Uterus (tissue), 3 donors: ENCODE measurements at regions not wholly inside any gene's neighbourhood (a gene's known extent, or its start where the extent isn't known, plus 50 kb on each side); places are given as distances from the start of the nearest gene placed in this dataset.

Source experiments
- DNase-seq, 2 donors: peaks; one replicate each; pipeline ENCODE4 v3.0.0-alpha.2; 2019 to 2020
- H3K27ac ChIP-seq, 2 donors: fragments of 200-600 bp; sonication (generic); 1 replicate in 1 of 2; 2 replicates in 1 of 2; pipeline ENCODE4 v1.5.1; 2016 to 2018
- H3K27me3 ChIP-seq, 2 donors: fragments of 200-600 bp; sonication (generic); one replicate each; pipeline ENCODE4 v1.5.1; 2018 to 2019; ENCODE audit warnings: control low read depth in 1 of 2
- H3K36me3 ChIP-seq, 2 donors: fragments of 200-600 bp; sonication (generic); one replicate each; pipeline ENCODE4 v1.5.1; 2019; ENCODE audit warnings: control low read depth in 1 of 2
- H3K4me1 ChIP-seq, 2 donors: fragments of 200-600 bp; sonication (generic); one replicate each; pipeline ENCODE4 v1.5.1; 2018 to 2019; ENCODE audit warnings: control low read depth in 1 of 2
- H3K4me3 ChIP-seq, 2 donors: fragments of 200-600 bp; sonication (generic); 1 replicate in 1 of 2; 2 replicates in 1 of 2; pipeline ENCODE4 v1.5.1; 2018 to 2019; ENCODE audit warnings: mild to moderate bottlenecking in 1 of 2
- H3K9me3 ChIP-seq, 2 donors: fragments of 200-600 bp; sonication (generic); one replicate each; pipeline ENCODE4 v1.5.1; 2019; ENCODE audit warnings: control low read depth in 1 of 2
- POLR2A ChIP-seq, 2 donors: fragments of 450-650 bp; IDR thresholded peaks; one replicate each; pipeline ENCODE4 v1.6.1; 2016; ENCODE audit warnings: antibody characterized with exemption in 2 of 2, mild to moderate bottlenecking in 1 of 2, moderate library complexity in 1 of 2
- intact Hi-C: fragments of 100-400 bp; cut with DNase I; formaldehyde crosslinking; loops from one replicate; pipeline ENCODE4 v1.15.1; 2023; ENCODE audit warnings: low total_unique reads
- TF ChIP-seq, protein P1 (sequence below), 4 experiments: fragments of 200-600 bp in 2 of 4; fragments of 450-650 bp in 2 of 4; sonication (generic) in 2 of 4; IDR thresholded peaks; one replicate each; pipeline ENCODE4 v1.5.1; 2016 to 2019; ENCODE audit warnings: antibody characterized with exemption in 4 of 4, mild to moderate bottlenecking in 2 of 4, moderate library complexity in 1 of 4
- donor health status: DM: yes; HTN: yes; CAD: no.

DNA sequence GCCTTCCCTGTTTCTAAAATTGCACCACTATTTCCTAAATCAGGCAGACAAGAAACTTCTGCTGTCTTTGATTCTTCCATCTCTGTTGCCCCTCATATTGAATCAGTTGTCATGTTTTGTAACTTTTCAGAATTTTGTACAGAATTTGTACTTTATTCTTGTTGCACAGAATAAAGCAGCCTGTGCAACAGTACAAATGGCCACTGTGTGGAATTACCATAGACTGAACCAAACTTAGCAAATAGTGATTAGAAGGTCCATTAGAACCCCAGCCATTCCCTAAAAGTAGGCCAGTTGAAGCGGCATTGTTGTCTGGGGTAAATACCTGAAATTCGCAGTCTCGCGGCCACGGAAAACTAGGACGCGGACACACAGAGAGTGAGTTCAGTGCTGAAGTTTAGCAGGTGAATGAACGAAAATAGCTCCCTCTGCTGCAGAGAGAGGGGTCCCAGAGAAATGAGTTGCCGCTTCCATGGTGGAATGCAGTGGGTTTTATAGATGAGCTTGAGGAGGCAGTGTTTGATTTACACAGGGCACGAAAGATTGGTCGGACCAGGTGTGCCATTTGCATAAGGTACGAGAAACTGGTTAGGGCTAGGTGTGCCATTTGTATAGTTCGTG lies 71.8 kb downstream of the C4orf33 start:
- Histone ChIP-seq H3K36me3 (no peaks in the 10 kb centered on the region), H3K27me3 (no peaks in the 10 kb centered on the region), H3K4me1 (no peaks in the 10 kb centered on the region), H3K27ac (no peak overlapping the region), H3K4me3 (no peak overlapping the region), H3K9me3 (no peaks in the 10 kb centered on the region)
- no peak for TF ChIP-seq POLR2A (IDR thresholded peaks at IDR 0.05)
- TF ChIP-seq, protein P1, sequence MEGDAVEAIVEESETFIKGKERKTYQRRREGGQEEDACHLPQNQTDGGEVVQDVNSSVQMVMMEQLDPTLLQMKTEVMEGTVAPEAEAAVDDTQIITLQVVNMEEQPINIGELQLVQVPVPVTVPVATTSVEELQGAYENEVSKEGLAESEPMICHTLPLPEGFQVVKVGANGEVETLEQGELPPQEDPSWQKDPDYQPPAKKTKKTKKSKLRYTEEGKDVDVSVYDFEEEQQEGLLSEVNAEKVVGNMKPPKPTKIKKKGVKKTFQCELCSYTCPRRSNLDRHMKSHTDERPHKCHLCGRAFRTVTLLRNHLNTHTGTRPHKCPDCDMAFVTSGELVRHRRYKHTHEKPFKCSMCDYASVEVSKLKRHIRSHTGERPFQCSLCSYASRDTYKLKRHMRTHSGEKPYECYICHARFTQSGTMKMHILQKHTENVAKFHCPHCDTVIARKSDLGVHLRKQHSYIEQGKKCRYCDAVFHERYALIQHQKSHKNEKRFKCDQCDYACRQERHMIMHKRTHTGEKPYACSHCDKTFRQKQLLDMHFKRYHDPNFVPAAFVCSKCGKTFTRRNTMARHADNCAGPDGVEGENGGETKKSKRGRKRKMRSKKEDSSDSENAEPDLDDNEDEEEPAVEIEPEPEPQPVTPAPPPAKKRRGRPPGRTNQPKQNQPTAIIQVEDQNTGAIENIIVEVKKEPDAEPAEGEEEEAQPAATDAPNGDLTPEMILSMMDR (IDR thresholded peaks at IDR 0.05) = no peak
- intact Hi-C loops = no loop called here
- no peak for DNase-seq

DNA sequence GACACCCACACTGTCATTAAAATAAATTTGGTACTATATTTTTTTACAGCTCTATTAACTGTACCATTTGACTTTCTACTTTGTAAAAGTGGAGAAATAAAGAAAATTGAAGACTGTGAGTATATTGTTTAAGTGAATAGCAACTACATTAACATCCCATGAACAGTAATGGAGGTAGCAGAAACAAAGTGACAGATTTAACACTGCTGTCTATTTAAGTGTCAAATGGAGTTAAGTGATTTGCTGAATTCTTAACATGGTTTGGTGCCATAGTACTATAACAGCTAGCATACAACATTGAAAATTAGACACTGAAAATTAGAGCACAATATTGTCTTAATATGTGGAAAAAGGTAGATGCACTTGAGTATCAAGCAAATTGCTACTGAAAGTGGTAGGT lies 76.2 kb downstream of the C4orf33 start:
- no peak for TF ChIP-seq POLR2A (IDR thresholded peaks at IDR 0.05)
- TF ChIP-seq, protein P1 (IDR thresholded peaks at IDR 0.05) = no peak
- no peaks in the 10 kb centered on the region for H3K27me3 ChIP-seq
- no peaks in the 10 kb centered on the region for H3K4me1 ChIP-seq
- intact Hi-C loops = no loop called here
- no peaks in the 10 kb centered on the region for H3K36me3 ChIP-seq
- DNase-seq = no peak
- H3K27ac ChIP-seq = no peak overlapping the region
- H3K4me3 ChIP-seq = no peak overlapping the region
- no peaks in the 10 kb centered on the region for H3K9me3 ChIP-seq

DNA sequence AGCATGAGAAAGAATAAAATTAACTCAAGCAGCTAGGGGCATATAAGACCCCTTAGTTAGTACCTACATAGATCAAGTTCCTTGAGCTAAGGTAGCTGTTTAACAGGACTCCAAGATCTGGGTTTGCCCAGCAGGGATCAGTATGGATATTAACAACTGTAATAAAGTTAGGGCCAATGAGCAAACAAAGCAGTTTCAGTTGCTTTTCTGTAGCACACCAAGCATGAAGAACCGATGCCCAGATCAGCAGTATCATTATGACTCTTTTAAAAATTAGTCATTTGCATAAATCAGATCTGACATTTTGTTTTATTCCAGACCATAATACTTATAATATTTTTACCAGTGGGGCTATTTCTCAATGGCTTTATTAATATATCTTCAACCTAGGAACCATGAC lies 80.9 kb downstream of the C4orf33 start:
- Histone ChIP-seq H3K36me3 (no peaks in the 10 kb centered on the region), H3K27me3 (no peaks in the 10 kb centered on the region), H3K4me1 (no peaks in the 10 kb centered on the region), H3K27ac (no peak overlapping the region), H3K9me3 (no peaks in the 10 kb centered on the region), H3K4me3 (no peak overlapping the region)
- TF ChIP-seq, protein P1 (IDR thresholded peaks at IDR 0.05) = no peak
- no peak for TF ChIP-seq POLR2A (IDR thresholded peaks at IDR 0.05)
- DNase-seq = no peak
- intact Hi-C loops = no loop called here

DNA sequence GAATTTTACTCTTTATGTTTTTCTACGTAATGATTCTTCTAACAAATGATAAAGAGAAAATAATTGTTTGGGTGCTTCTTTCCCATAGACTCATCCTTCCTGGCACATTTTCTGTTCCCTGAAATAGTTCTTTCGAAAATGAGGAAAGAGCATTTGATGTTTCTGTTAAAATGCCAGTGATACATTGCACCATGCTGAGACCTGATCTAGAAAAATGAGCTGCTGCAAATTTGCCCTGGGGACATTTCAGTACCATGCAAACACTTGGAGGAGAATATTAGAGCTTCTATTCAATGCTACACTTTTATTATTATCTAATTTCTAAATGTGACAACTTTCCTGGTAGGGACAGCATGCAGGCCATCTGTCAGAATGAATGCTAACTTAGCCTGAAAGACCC lies 83.3 kb downstream of the C4orf33 start:
- Histone ChIP-seq H3K27ac (no peak overlapping the region), H3K36me3 (no peaks in the 10 kb centered on the region), H3K4me1 (no peaks in the 10 kb centered on the region), H3K27me3 (no peaks in the 10 kb centered on the region), H3K9me3 (no peaks in the 10 kb centered on the region), H3K4me3 (no peak overlapping the region)
- intact Hi-C loops = no loop called here
- TF ChIP-seq, protein P1 (IDR thresholded peaks at IDR 0.05) = no peak
- TF ChIP-seq POLR2A (IDR thresholded peaks at IDR 0.05) = no peak
- DNase-seq = no peak

DNA sequence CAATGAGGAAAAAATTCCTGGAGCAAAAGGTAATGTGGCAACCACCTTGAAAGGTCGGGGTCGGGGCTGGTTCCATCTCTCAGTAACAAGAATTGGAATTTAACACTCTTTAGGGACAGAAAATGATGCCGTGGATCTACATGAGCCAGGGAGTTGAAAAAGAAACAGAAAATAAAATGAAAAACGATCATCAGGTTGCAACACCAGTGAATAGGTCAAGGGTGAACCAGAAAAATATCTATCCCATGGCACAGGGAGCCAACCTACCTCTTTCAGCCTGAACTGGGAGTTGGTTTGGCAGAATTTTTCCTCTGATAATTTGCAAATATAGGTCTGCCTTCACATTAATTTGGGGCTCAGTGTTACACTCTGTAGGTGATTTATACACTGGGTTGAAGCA lies 93.7 kb downstream of the C4orf33 start:
- intact Hi-C loops = no loop called here
- no peaks in the 10 kb centered on the region for H3K9me3 ChIP-seq
- no peaks in the 10 kb centered on the region for H3K27me3 ChIP-seq
- no peak for DNase-seq
- H3K4me1 ChIP-seq = no peaks in the 10 kb centered on the region
- no peaks in the 10 kb centered on the region for H3K36me3 ChIP-seq
- H3K27ac ChIP-seq = no peak overlapping the region
- TF ChIP-seq, protein P1 (IDR thresholded peaks at IDR 0.05) = no peak
- no peak for TF ChIP-seq POLR2A (IDR thresholded peaks at IDR 0.05)
- H3K4me3 ChIP-seq = no peak overlapping the region
